ENCODE measurements at regions not wholly inside any gene's neighbourhood (a gene's known extent, or its start where the extent isn't known, plus 50 kb on each side); places are given as distances from the start of the nearest gene placed in this dataset.

- TF ChIP-seq TAF1 (IDR thresholded peaks at IDR 0.05; ENCODE audit: borderline replicate concordance, low read depth, low read length) (no peak), POLR2A (IDR thresholded peaks at IDR 0.05; ENCODE audit: low read depth, low read length) (no peak)
Measured at GRCh38 chr4:54902271-54902670, 223.1 kb downstream of the KDR start.
